Testis (tissue), 2 donors: ENCODE measurements at regions not wholly inside any gene's neighbourhood (a gene's known extent, or its start where the extent isn't known, plus 50 kb on each side); places are given as distances from the start of the nearest gene placed in this dataset.
"Not testable (repeated sequence)": the region's sequence is repeated elsewhere in the genome, so short reads cannot be mapped to it uniquely, and the experiment has no call there.

Source experiments
- DNase-seq: peaks from one replicate; pipeline ENCODE4 v3.0.0-alpha.2; 2019
- H3K27ac ChIP-seq, 2 donors: fragments of 200-600 bp; sonication (generic); one replicate each; pipeline ENCODE4 v1.5.1; 2019
- H3K27me3 ChIP-seq: fragments of 200-600 bp; sonication (generic); one replicate; pipeline ENCODE4 v1.5.1; 2019
- H3K36me3 ChIP-seq: fragments of 200-600 bp; sonication (generic); one replicate; pipeline ENCODE4 v1.5.1; 2017; ENCODE audit warnings: low read depth; ENCODE audit errors: missing control alignments
- H3K4me1 ChIP-seq: fragments of 200-600 bp; sonication (generic); one replicate; pipeline ENCODE4 v1.5.1; 2019
- H3K4me3 ChIP-seq, 2 donors: fragments of 200-600 bp; sonication (generic); one replicate each; pipeline ENCODE4 v1.5.1; 2017 to 2019
- H3K9me3 ChIP-seq: fragments of 200-600 bp; sonication (generic); one replicate; pipeline ENCODE4 v1.5.1; 2017
- WGBS, 2 donors: methylation state at CpG; one replicate each; pipeline ENCODE4 v1.1.5; 2018; 5-methylcytosine and 5-hydroxymethylcytosine counted together
- intact Hi-C: fragments of 100-400 bp; cut with DNase I; formaldehyde crosslinking; loops from one replicate; pipeline ENCODE4 v1.15.1; 2023; ENCODE audit warnings: low total_unique reads

- H3K4me1 ChIP-seq, H3K36me3 ChIP-seq, H3K27me3 ChIP-seq, intact Hi-C loops, H3K9me3 ChIP-seq, H3K27ac ChIP-seq, DNase-seq, H3K4me3 ChIP-seq: not testable (repeated sequence)
- 64% methylated on average over 4 of the region's 5 CpGs; no CpG with 5 or more reads in 1 of the 2 donors for WGBS, 2 donors
Observed at GRCh38 chr21:9018731-9019253, 1502.6 kb upstream of the TPTE start.

GRCh38 chr21:9024006-9024767 is 1497.2 kb upstream of the TPTE start:
- H3K27ac ChIP-seq, intact Hi-C loops: not testable (repeated sequence)
- WGBS, 2 donors = 21 to 26% methylated on average over 3 to 4 of the region's 4 CpGs

GRCh38 chr21:9026729-9027416 is 1494.5 kb upstream of the TPTE start:
- H3K27ac ChIP-seq, H3K4me3 ChIP-seq, H3K4me1 ChIP-seq, H3K9me3 ChIP-seq, intact Hi-C loops, H3K27me3 ChIP-seq, H3K36me3 ChIP-seq, DNase-seq: not testable (repeated sequence)
- WGBS, 2 donors = 15 to 40% methylated on average over 1 to 2 of the region's 2 CpGs

More at GRCh38 chr21:9024006-9024767, 1497.2 kb upstream of the TPTE start:
- H3K9me3 ChIP-seq, H3K4me3 ChIP-seq, H3K27me3 ChIP-seq, H3K36me3 ChIP-seq, DNase-seq, H3K4me1 ChIP-seq: not testable (repeated sequence)

GRCh38 chr21:9027417-9027800 is 1494.0 kb upstream of the TPTE start:
- H3K36me3 ChIP-seq, H3K4me3 ChIP-seq, intact Hi-C loops, H3K27ac ChIP-seq, DNase-seq, H3K4me1 ChIP-seq, H3K9me3 ChIP-seq, H3K27me3 ChIP-seq: not testable (repeated sequence)
- 59 to 60% methylated on average over 2 of the region's 2 CpGs for WGBS, 2 donors

GRCh38 chr21:9028624-9029431 is 1492.6 kb upstream of the TPTE start:
- H3K27me3 ChIP-seq, H3K4me3 ChIP-seq, DNase-seq, H3K9me3 ChIP-seq, H3K4me1 ChIP-seq, H3K36me3 ChIP-seq, H3K27ac ChIP-seq, intact Hi-C loops: not testable (repeated sequence)
- WGBS, 2 donors = 62 to 77% methylated on average over 8 of the region's 8 CpGs

- H3K27me3 ChIP-seq, H3K36me3 ChIP-seq, DNase-seq, intact Hi-C loops, H3K4me3 ChIP-seq, H3K27ac ChIP-seq, H3K9me3 ChIP-seq, H3K4me1 ChIP-seq: not testable (repeated sequence)
- 75 to 86% methylated on average over 2 of the region's 2 CpGs for WGBS, 2 donors
Observed at GRCh38 chr21:9030141-9030665, 1491.2 kb upstream of the TPTE start.

- H3K4me1 ChIP-seq, intact Hi-C loops, H3K4me3 ChIP-seq, H3K9me3 ChIP-seq, H3K27ac ChIP-seq, H3K36me3 ChIP-seq, H3K27me3 ChIP-seq, DNase-seq: not testable (repeated sequence)
- 50 to 60% methylated on average over 2 to 5 of the region's 5 CpGs for WGBS, 2 donors
Observed at GRCh38 chr21:9031482-9032374, 1489.7 kb upstream of the TPTE start.

GRCh38 chr21:9032547-9032946 is 1488.8 kb upstream of the TPTE start:
- no CpG with 5 or more reads among the region's 2 CpGs for WGBS, 2 donors
- H3K9me3 ChIP-seq, H3K27ac ChIP-seq, H3K4me3 ChIP-seq, H3K4me1 ChIP-seq, H3K36me3 ChIP-seq, DNase-seq, H3K27me3 ChIP-seq, intact Hi-C loops: not testable (repeated sequence)

GRCh38 chr21:9033295-9033694 is 1488.1 kb upstream of the TPTE start:
- WGBS, 2 donors = 41 to 55% methylated on average over 5 to 8 of the region's 8 CpGs
- H3K27me3 ChIP-seq, H3K4me1 ChIP-seq, DNase-seq, H3K27ac ChIP-seq, H3K4me3 ChIP-seq, H3K36me3 ChIP-seq, H3K9me3 ChIP-seq, intact Hi-C loops: not testable (repeated sequence)

- H3K4me3 ChIP-seq, H3K27me3 ChIP-seq, intact Hi-C loops, H3K27ac ChIP-seq, DNase-seq, H3K4me1 ChIP-seq, H3K9me3 ChIP-seq, H3K36me3 ChIP-seq: not testable (repeated sequence)
- 25 to 59% methylated on average over 2 to 6 of the region's 8 CpGs for WGBS, 2 donors
Observed at GRCh38 chr21:9034491-9035200, 1486.7 kb upstream of the TPTE start.
